Body of pancreas (tissue), 4 donors: ENCODE measurements at regions not wholly inside any gene's neighbourhood (a gene's known extent, or its start where the extent isn't known, plus 50 kb on each side); places are given as distances from the start of the nearest gene placed in this dataset.

ENCODE experiments used
- POLR2A ChIP-seq, 3 donors: fragments of 450-650 bp; IDR thresholded peaks; one replicate each; pipeline ENCODE4 v1.6.1; 2016; ENCODE audit warnings: antibody characterized with exemption in 3 of 3, mild to moderate bottlenecking in 2 of 3
- TF ChIP-seq, protein P1 (sequence below), 7 experiments: fragments of 450-650 bp in 4 of 7; fragments of 200-600 bp in 3 of 7; sonication (generic) in 3 of 7; IDR thresholded peaks; one replicate each; pipeline ENCODE4 v1.5.1; 2016 to 2019; ENCODE audit warnings: antibody characterized with exemption in 7 of 7

DNA sequence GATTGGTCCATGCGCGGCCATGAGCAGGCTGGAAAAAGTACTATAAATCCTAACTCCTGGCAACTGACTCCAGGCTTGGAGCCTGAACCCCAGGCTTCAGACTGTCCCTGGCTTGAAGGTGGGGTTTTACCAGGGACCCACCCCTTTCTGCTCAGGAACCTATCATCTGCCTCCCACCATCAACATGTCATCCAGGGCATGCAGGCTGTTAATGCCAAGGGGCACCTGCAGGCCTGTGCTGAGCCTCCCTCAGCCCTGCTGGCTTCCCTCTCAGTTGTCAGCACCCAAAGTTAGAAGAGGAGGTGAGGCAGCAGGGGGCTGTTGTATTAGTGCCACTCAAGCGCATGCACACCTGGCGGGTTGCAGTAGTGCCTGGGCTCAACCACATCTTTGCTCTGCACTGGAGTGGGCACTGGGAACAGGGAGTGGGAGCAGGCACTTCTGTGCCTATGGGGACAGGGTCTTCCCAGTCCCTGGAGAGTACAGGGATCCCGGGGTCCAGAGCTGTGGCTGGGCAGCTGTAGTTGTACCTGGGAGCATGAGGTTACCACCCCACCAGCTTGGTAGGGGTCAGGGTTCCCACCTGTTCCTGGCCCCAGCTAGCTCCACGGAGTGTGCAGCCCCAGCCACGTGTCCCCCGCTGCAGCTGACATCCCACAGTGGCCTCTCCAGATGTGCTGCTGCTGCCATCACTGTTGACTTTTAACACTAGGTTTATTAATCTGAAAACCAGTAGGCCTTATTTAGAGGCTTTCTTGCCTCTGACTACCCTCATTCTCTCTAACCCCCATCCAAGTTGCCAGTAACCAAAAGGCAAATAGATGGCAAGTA lies 306.2 kb upstream of the RIOK2 start:
- TF ChIP-seq, protein P1, sequence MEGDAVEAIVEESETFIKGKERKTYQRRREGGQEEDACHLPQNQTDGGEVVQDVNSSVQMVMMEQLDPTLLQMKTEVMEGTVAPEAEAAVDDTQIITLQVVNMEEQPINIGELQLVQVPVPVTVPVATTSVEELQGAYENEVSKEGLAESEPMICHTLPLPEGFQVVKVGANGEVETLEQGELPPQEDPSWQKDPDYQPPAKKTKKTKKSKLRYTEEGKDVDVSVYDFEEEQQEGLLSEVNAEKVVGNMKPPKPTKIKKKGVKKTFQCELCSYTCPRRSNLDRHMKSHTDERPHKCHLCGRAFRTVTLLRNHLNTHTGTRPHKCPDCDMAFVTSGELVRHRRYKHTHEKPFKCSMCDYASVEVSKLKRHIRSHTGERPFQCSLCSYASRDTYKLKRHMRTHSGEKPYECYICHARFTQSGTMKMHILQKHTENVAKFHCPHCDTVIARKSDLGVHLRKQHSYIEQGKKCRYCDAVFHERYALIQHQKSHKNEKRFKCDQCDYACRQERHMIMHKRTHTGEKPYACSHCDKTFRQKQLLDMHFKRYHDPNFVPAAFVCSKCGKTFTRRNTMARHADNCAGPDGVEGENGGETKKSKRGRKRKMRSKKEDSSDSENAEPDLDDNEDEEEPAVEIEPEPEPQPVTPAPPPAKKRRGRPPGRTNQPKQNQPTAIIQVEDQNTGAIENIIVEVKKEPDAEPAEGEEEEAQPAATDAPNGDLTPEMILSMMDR (IDR thresholded peaks at IDR 0.05): no peak
- TF ChIP-seq POLR2A (IDR thresholded peaks at IDR 0.05): no peak
